H1 (cell line): ENCODE measurements at regions not wholly inside any gene's neighbourhood (a gene's known extent, or its start where the extent isn't known, plus 50 kb on each side); places are given as distances from the start of the nearest gene placed in this dataset.

ENCODE experiments used
- CHD2 ChIP-seq: IDR thresholded peaks from 2 replicates; pipeline ENCODE4 v1.6.1; 2012; ENCODE audit warnings: low read length, improper control_type of control experiment
- FOSL1 ChIP-seq: IDR thresholded peaks from 2 replicates; pipeline ENCODE4 v1.6.1; 2011; ENCODE audit warnings: mild to moderate bottlenecking, low read depth, low read length, moderate library complexity; ENCODE audit not compliant: insufficient read depth
- KDM4A ChIP-seq: IDR thresholded peaks from one replicate; pipeline ENCODE4 v1.7.1; 2012; ENCODE audit warnings: low read depth, mild to moderate bottlenecking, moderate library complexity, low read length, inconsistent platforms; ENCODE audit not compliant: severe bottlenecking
- MAX ChIP-seq: IDR thresholded peaks from 2 replicates; pipeline ENCODE4 v1.6.1; 2012; ENCODE audit warnings: inconsistent platforms
- NRF1 ChIP-seq: IDR thresholded peaks from 2 replicates; pipeline ENCODE4 v1.6.1; 2011; ENCODE audit warnings: mild to moderate bottlenecking, low read depth, low read length, improper control_type of control experiment
- SRF ChIP-seq: IDR thresholded peaks from 2 replicates; pipeline ENCODE4 v1.6.1; 2011; ENCODE audit warnings: mild to moderate bottlenecking, low read depth, low read length, moderate library complexity
- TF ChIP-seq, protein P1 (sequence below): fragments of 300-600 bp; sonication (generic); IDR thresholded peaks from 2 replicates; pipeline ENCODE4 v1.7.1; 2012; ENCODE audit warnings: low read length, moderate library complexity, mild to moderate bottlenecking, inconsistent platforms; ENCODE audit not compliant: insufficient replicate concordance
- TF ChIP-seq, protein P2 (sequence below): IDR thresholded peaks from 2 replicates; pipeline ENCODE4 v1.6.1; 2011; ENCODE audit warnings: low read depth, mild to moderate bottlenecking, low read length; ENCODE audit not compliant: insufficient read depth

GRCh38 chr1:30407865-30408580 is 315.4 kb downstream of the MATN1 start (continued):
- TF ChIP-seq, protein P1, sequence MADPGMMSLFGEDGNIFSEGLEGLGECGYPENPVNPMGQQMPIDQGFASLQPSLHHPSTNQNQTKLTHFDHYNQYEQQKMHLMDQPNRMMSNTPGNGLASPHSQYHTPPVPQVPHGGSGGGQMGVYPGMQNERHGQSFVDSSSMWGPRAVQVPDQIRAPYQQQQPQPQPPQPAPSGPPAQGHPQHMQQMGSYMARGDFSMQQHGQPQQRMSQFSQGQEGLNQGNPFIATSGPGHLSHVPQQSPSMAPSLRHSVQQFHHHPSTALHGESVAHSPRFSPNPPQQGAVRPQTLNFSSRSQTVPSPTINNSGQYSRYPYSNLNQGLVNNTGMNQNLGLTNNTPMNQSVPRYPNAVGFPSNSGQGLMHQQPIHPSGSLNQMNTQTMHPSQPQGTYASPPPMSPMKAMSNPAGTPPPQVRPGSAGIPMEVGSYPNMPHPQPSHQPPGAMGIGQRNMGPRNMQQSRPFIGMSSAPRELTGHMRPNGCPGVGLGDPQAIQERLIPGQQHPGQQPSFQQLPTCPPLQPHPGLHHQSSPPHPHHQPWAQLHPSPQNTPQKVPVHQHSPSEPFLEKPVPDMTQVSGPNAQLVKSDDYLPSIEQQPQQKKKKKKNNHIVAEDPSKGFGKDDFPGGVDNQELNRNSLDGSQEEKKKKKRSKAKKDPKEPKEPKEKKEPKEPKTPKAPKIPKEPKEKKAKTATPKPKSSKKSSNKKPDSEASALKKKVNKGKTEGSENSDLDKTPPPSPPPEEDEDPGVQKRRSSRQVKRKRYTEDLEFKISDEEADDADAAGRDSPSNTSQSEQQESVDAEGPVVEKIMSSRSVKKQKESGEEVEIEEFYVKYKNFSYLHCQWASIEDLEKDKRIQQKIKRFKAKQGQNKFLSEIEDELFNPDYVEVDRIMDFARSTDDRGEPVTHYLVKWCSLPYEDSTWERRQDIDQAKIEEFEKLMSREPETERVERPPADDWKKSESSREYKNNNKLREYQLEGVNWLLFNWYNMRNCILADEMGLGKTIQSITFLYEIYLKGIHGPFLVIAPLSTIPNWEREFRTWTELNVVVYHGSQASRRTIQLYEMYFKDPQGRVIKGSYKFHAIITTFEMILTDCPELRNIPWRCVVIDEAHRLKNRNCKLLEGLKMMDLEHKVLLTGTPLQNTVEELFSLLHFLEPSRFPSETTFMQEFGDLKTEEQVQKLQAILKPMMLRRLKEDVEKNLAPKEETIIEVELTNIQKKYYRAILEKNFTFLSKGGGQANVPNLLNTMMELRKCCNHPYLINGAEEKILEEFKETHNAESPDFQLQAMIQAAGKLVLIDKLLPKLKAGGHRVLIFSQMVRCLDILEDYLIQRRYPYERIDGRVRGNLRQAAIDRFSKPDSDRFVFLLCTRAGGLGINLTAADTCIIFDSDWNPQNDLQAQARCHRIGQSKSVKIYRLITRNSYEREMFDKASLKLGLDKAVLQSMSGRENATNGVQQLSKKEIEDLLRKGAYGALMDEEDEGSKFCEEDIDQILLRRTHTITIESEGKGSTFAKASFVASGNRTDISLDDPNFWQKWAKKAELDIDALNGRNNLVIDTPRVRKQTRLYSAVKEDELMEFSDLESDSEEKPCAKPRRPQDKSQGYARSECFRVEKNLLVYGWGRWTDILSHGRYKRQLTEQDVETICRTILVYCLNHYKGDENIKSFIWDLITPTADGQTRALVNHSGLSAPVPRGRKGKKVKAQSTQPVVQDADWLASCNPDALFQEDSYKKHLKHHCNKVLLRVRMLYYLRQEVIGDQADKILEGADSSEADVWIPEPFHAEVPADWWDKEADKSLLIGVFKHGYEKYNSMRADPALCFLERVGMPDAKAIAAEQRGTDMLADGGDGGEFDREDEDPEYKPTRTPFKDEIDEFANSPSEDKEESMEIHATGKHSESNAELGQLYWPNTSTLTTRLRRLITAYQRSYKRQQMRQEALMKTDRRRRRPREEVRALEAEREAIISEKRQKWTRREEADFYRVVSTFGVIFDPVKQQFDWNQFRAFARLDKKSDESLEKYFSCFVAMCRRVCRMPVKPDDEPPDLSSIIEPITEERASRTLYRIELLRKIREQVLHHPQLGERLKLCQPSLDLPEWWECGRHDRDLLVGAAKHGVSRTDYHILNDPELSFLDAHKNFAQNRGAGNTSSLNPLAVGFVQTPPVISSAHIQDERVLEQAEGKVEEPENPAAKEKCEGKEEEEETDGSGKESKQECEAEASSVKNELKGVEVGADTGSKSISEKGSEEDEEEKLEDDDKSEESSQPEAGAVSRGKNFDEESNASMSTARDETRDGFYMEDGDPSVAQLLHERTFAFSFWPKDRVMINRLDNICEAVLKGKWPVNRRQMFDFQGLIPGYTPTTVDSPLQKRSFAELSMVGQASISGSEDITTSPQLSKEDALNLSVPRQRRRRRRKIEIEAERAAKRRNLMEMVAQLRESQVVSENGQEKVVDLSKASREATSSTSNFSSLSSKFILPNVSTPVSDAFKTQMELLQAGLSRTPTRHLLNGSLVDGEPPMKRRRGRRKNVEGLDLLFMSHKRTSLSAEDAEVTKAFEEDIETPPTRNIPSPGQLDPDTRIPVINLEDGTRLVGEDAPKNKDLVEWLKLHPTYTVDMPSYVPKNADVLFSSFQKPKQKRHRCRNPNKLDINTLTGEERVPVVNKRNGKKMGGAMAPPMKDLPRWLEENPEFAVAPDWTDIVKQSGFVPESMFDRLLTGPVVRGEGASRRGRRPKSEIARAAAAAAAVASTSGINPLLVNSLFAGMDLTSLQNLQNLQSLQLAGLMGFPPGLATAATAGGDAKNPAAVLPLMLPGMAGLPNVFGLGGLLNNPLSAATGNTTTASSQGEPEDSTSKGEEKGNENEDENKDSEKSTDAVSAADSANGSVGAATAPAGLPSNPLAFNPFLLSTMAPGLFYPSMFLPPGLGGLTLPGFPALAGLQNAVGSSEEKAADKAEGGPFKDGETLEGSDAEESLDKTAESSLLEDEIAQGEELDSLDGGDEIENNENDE: no peak
- TF ChIP-seq MAX (no peak), NRF1 (no peak), CHD2 (no peak), FOSL1 (no peak), KDM4A (no peak), SRF (no peak)
- TF ChIP-seq, protein P2, sequence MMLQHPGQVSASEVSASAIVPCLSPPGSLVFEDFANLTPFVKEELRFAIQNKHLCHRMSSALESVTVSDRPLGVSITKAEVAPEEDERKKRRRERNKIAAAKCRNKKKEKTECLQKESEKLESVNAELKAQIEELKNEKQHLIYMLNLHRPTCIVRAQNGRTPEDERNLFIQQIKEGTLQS: no peak
